PFSK-1 (cell line): ENCODE measurements at regions not wholly inside any gene's neighbourhood (a gene's known extent, or its start where the extent isn't known, plus 50 kb on each side); places are given as distances from the start of the nearest gene placed in this dataset.

Experiments
- FOXP2 ChIP-seq: optimal IDR thresholded peaks from 2 replicates; pipeline ENCODE3; 2011; ENCODE audit warnings: borderline replicate concordance, control low read depth, inconsistent platforms; ENCODE audit not compliant: insufficient read depth; ENCODE audit errors: extremely low read length, extremely low read depth
- POLR2AphosphoS5 ChIP-seq: IDR thresholded peaks from 2 replicates; pipeline ENCODE4 v1.6.1; 2012; ENCODE audit warnings: low read depth, mild to moderate bottlenecking, control low read depth, low read length, moderate library complexity
- REST ChIP-seq, 2 experiments: IDR thresholded peaks; 2 replicates each; pipeline versions ENCODE4 v1.6.1 to v1.8.0; 2011 to 2012; ENCODE audit warnings: low read depth in 2 of 2, low read length in 2 of 2, control low read depth in 1 of 2, inconsistent platforms in 1 of 2, mild to moderate bottlenecking in 1 of 2, moderate library complexity in 1 of 2; ENCODE audit not compliant: insufficient read depth in 1 of 2
- SIN3A ChIP-seq: IDR thresholded peaks from 2 replicates; pipeline ENCODE4 v1.6.1; 2012; ENCODE audit warnings: mild to moderate bottlenecking, low read length, moderate library complexity, borderline replicate concordance; ENCODE audit not compliant: insufficient read depth
- TAF1 ChIP-seq: IDR thresholded peaks from 2 replicates; pipeline ENCODE4 v1.6.1; 2012; ENCODE audit warnings: low read length, control low read depth, borderline replicate concordance; ENCODE audit not compliant: insufficient read depth

- TF ChIP-seq REST (IDR thresholded peaks at IDR 0.05; ENCODE audit: insufficient read depth in 1 of 2, low read depth in 2 of 2, low read length in 2 of 2) (no peak), TAF1 (no peak), FOXP2 (no peak), SIN3A (no peak), POLR2AphosphoS5 (no peak)
Observed at GRCh38 chr2:163175294-163175693, 336.7 kb upstream of the KCNH7 start.

GRCh38 chr2:163173591-163173990 is 335.0 kb upstream of the KCNH7 start:
- no peak for TF ChIP-seq REST (IDR thresholded peaks at IDR 0.05; ENCODE audit: insufficient read depth in 1 of 2, low read depth in 2 of 2, low read length in 2 of 2)
- TF ChIP-seq POLR2AphosphoS5: no peak
- TF ChIP-seq TAF1: no peak
- TF ChIP-seq SIN3A: no peak
- no peak for TF ChIP-seq FOXP2

GRCh38 chr2:163171786-163172530 is 333.4 kb upstream of the KCNH7 start:
- TF ChIP-seq POLR2AphosphoS5: no peak
- no peak for TF ChIP-seq FOXP2
- TF ChIP-seq SIN3A: no peak
- no peak for TF ChIP-seq TAF1
- no peak for TF ChIP-seq REST (IDR thresholded peaks at IDR 0.05; ENCODE audit: insufficient read depth in 1 of 2, low read depth in 2 of 2, low read length in 2 of 2)

- TF ChIP-seq REST (IDR thresholded peaks at IDR 0.05; ENCODE audit: insufficient read depth in 1 of 2, low read depth in 2 of 2, low read length in 2 of 2): no peak
- TF ChIP-seq SIN3A: no peak
- TF ChIP-seq POLR2AphosphoS5: no peak
- no peak for TF ChIP-seq FOXP2
- TF ChIP-seq TAF1: no peak
Observed at GRCh38 chr2:163157891-163158496, 319.4 kb upstream of the KCNH7 start.
